ENCODE measurements at regions not wholly inside any gene's neighbourhood (a gene's known extent, or its start where the extent isn't known, plus 50 kb on each side); places are given as distances from the start of the nearest gene placed in this dataset.

GRCh38 chr10:58106211-58107035 is 161.3 kb downstream of the IPMK start:
- no peak for TF ChIP-seq CTCF (IDR thresholded peaks at IDR 0.05; ENCODE audit: low read depth, low read length)
- TF ChIP-seq EZH2phosphoT487 (IDR thresholded peaks at IDR 0.05; ENCODE audit: low read depth): no peak

Data from OCI-LY3 (cell line).